H9 (cell line): ENCODE measurements at regions not wholly inside any gene's neighbourhood (a gene's known extent, or its start where the extent isn't known, plus 50 kb on each side); places are given as distances from the start of the nearest gene placed in this dataset.

Source experiments
- DNase-seq: peaks from one replicate; pipeline ENCODE4 v3.0.0-alpha.2; 2017
- H2AFZ ChIP-seq: one replicate; pipeline ENCODE4 v1.6.1; 2013; ENCODE audit warnings: mild to moderate bottlenecking, low read length, control low read depth, moderate library complexity
- H2AK5ac ChIP-seq: 2 replicates; pipeline ENCODE4 v1.6.1; 2013; ENCODE audit warnings: low read length, control low read depth, mixed read lengths; ENCODE audit not compliant: insufficient read length
- H2BK120ac ChIP-seq: one replicate; pipeline ENCODE4 v1.6.1; 2013; ENCODE audit warnings: low read depth, mild to moderate bottlenecking, low read length, control low read depth, inconsistent platforms; ENCODE audit not compliant: poor library complexity, severe bottlenecking
- H2BK12ac ChIP-seq: 2 replicates; pipeline ENCODE4 v1.6.1; 2013; ENCODE audit warnings: low read length, control low read depth, mixed read lengths, low read depth; ENCODE audit not compliant: insufficient read length
- H2BK15ac ChIP-seq: 2 replicates; pipeline ENCODE4 v1.6.1; 2013; ENCODE audit warnings: low read depth, low read length, control low read depth
- H2BK20ac ChIP-seq: one replicate; pipeline ENCODE4 v1.6.1; 2013; ENCODE audit warnings: low read depth, mild to moderate bottlenecking, low read length, control low read depth, inconsistent platforms; ENCODE audit not compliant: poor library complexity, severe bottlenecking
- H2BK5ac ChIP-seq: 2 replicates; pipeline ENCODE4 v1.6.1; 2013; ENCODE audit warnings: low read length, control low read depth, mixed read lengths; ENCODE audit not compliant: insufficient read length
- H3K14ac ChIP-seq: 2 replicates; pipeline ENCODE4 v1.6.1; 2013; ENCODE audit warnings: low read length, control low read depth; ENCODE audit not compliant: insufficient read depth
- H3K18ac ChIP-seq: 2 replicates; pipeline ENCODE4 v1.6.1; 2013; ENCODE audit warnings: low read depth, mild to moderate bottlenecking, mixed read lengths, low read length, control low read depth; ENCODE audit not compliant: insufficient read length
- H3K23ac ChIP-seq: 2 replicates; pipeline ENCODE4 v1.6.1; 2013; ENCODE audit warnings: low read length, control low read depth, mixed read lengths, low read depth; ENCODE audit not compliant: insufficient read length
- H3K23me2 ChIP-seq: 2 replicates; pipeline ENCODE4 v1.6.1; 2013; ENCODE audit warnings: low read depth, mild to moderate bottlenecking, mixed read lengths, low read length, control low read depth; ENCODE audit not compliant: insufficient read length, poor library complexity, severe bottlenecking
- H3K27ac ChIP-seq: 2 replicates; pipeline ENCODE4 v1.5.1; 2013; ENCODE audit warnings: low read length, control low read depth, mixed read lengths, low read depth; ENCODE audit not compliant: insufficient read length
- H3K27me3 ChIP-seq: 2 replicates; pipeline ENCODE4 v1.6.1; 2013; ENCODE audit warnings: low read length, control low read depth, inconsistent platforms; ENCODE audit not compliant: insufficient read depth
- H3K4ac ChIP-seq: 2 replicates; pipeline ENCODE4 v1.6.1; 2013; ENCODE audit warnings: low read depth, mild to moderate bottlenecking, control low read depth, inconsistent platforms, low read length, moderate library complexity
- H3K4me1 ChIP-seq: 2 replicates; pipeline ENCODE4 v1.6.1; 2013; ENCODE audit warnings: low read length, control low read depth, inconsistent platforms; ENCODE audit not compliant: insufficient read depth
- H3K4me2 ChIP-seq: 2 replicates; pipeline ENCODE4 v1.6.1; 2013; ENCODE audit warnings: low read length, control low read depth, mixed read lengths; ENCODE audit not compliant: insufficient read length, insufficient read depth
- H3K56ac ChIP-seq: 2 replicates; pipeline ENCODE4 v1.6.1; 2013; ENCODE audit warnings: low read depth, mild to moderate bottlenecking, mixed read lengths, low read length, control low read depth; ENCODE audit not compliant: insufficient read length
- H3K79me1 ChIP-seq: 2 replicates; pipeline ENCODE4 v1.6.1; 2013; ENCODE audit warnings: low read depth, mild to moderate bottlenecking, moderate library complexity, low read length, control low read depth, inconsistent platforms; ENCODE audit not compliant: insufficient read depth, poor library complexity, severe bottlenecking
- H3K79me2 ChIP-seq: 2 replicates; pipeline ENCODE4 v1.6.1; 2013; ENCODE audit warnings: low read length, control low read depth, inconsistent platforms; ENCODE audit not compliant: insufficient read depth
- H3K9ac ChIP-seq: 2 replicates; pipeline ENCODE4 v1.6.1; 2013; ENCODE audit warnings: low read length, control low read depth, mixed read lengths; ENCODE audit not compliant: insufficient read length; ENCODE audit errors: extremely low read depth
- H3K9me3 ChIP-seq: one replicate; pipeline ENCODE4 v1.6.1; 2013; ENCODE audit warnings: low read depth, low read length, inconsistent platforms; ENCODE audit not compliant: control insufficient read depth
- H3T11ph ChIP-seq: one replicate; pipeline ENCODE4 v1.6.1; 2013; ENCODE audit warnings: mild to moderate bottlenecking, low read length, control low read depth, inconsistent platforms
- H4K20me1 ChIP-seq: one replicate; pipeline ENCODE4 v1.6.1; 2013; ENCODE audit not compliant: control insufficient read depth, insufficient read length, insufficient read depth
- H4K5ac ChIP-seq: 2 replicates; pipeline ENCODE4 v1.6.1; 2013; ENCODE audit warnings: low read depth, mild to moderate bottlenecking, mixed read lengths, low read length, control low read depth; ENCODE audit not compliant: insufficient read length
- H4K8ac ChIP-seq: replicated peaks from 2 replicates; pipeline ENCODE4 v1.6.1; 2013; ENCODE audit warnings: low read length, control low read depth, mixed read lengths, low read depth; ENCODE audit not compliant: insufficient read length
- H4K91ac ChIP-seq: 2 replicates; pipeline ENCODE4 v1.6.1; 2013; ENCODE audit warnings: low read depth, mild to moderate bottlenecking, moderate library complexity, mixed read lengths, low read length, control low read depth; ENCODE audit not compliant: insufficient read length
- H3K27ac Mint-ChIP-seq, 3 experiments: 2 replicates in 2 of 3; 3 replicates in 1 of 3; pipeline ENCODE4 v1.8.0; 2020 to 2021; ENCODE audit warnings: mixed read lengths in 3 of 3, mild to moderate bottlenecking in 1 of 3, moderate library complexity in 1 of 3
- H3K27me3 Mint-ChIP-seq: 2 replicates; pipeline ENCODE4 v1.8.0; 2021; ENCODE audit warnings: low read depth, mild to moderate bottlenecking, moderate library complexity, mixed read lengths
- H3K36me3 Mint-ChIP-seq, 3 experiments: 2 replicates in 2 of 3; 3 replicates in 1 of 3; pipeline ENCODE4 v1.8.0; 2020 to 2021; ENCODE audit warnings: low read depth in 3 of 3, mixed read lengths in 3 of 3; ENCODE audit not compliant: insufficient read depth in 1 of 3
- H3K4me1 Mint-ChIP-seq, 2 experiments: 2 replicates each; pipeline ENCODE4 v1.8.0; 2020; ENCODE audit warnings: mixed read lengths in 2 of 2
- H3K4me3 Mint-ChIP-seq, 2 experiments: 2 replicates in 1 of 2; 3 replicates in 1 of 2; pipeline ENCODE4 v1.8.0; 2020 to 2021; ENCODE audit warnings: mild to moderate bottlenecking in 2 of 2, mixed read lengths in 2 of 2, moderate library complexity in 1 of 2
- H3K9me3 Mint-ChIP-seq, 2 experiments: 2 replicates in 1 of 2; 3 replicates in 1 of 2; pipeline ENCODE4 v1.8.0; 2020; ENCODE audit warnings: mild to moderate bottlenecking in 2 of 2, mixed read lengths in 2 of 2, moderate library complexity in 1 of 2
- WGBS: extraction: QIAGEN DNeasy Blood & Tissue Kit; methylation state at CpG from one replicate; pipeline ENCODE4 v1.1.7; 2013; ENCODE audit warnings: missing lambda C conversion rate, low lambda C conversion rate, mixed read lengths; ENCODE audit not compliant: insufficient read length; ENCODE audit errors: extremely low coverage; 5-methylcytosine and 5-hydroxymethylcytosine counted together
- TF ChIP-seq, protein P1 (sequence below): fragments of 200-600 bp; sonication (generic); conservative IDR thresholded peaks from 3 replicates; pipeline ENCODE4 v1.8.0; 2021; ENCODE audit warnings: antibody characterized with exemption, mild to moderate bottlenecking

DNA sequence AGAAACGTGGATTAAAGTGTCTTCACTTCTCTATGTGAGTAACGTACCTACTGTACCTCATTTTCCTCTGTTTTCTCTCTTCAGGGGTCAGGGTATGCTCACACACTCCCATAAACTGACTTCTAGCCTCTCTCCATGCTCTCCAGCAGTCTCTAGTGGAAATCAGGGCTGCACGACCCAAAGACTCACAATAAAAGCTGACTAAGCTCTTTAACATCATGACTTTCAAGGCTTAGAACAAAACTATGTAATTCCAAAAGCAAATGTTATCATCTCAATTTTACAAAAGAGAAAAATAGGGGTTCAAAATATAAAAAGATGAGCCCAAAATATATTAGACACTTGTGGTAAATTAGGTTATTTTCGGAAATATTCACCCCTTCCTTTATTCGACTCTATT is 62.5 kb upstream of the KRTAP11-1 start:
- no CpG with 5 or more reads among the region's 5 CpGs for WGBS
- no peaks in the 10 kb centered on the region for H3K36me3 Mint-ChIP-seq
- H3T11ph ChIP-seq = no peak overlapping the region

More for the DNA sequence above, 62.5 kb upstream of the KRTAP11-1 start:
- Mint-ChIP-seq H3K4me1 (no peaks in the 10 kb centered on the region), H3K9me3 (no peaks in the 10 kb centered on the region), H3K4me3 (no peak overlapping the region; a peak in 1 of 5 replicates), H3K27me3 (no peaks in the 10 kb centered on the region), H3K27ac (peak overlapping the region in 1 of 3 experiments; percentile 41; a peak in 1 of 7 replicates)
- no peak overlapping the region for H2BK20ac ChIP-seq
- H3K23me2 ChIP-seq = no peaks in the 10 kb centered on the region
- H4K20me1 ChIP-seq = no peaks in the 10 kb centered on the region
- H3K79me1 ChIP-seq = no peaks in the 10 kb centered on the region
- no peak overlapping the region for H2AFZ ChIP-seq
- H3K9ac ChIP-seq = no peak overlapping the region
- no peak overlapping the region for H3K23ac ChIP-seq
- no peak overlapping the region for H3K4me2 ChIP-seq
- no peak overlapping the region for H3K56ac ChIP-seq
- no peak overlapping the region for H2BK12ac ChIP-seq
- no peak overlapping the region for H4K91ac ChIP-seq
- no peak overlapping the region for H3K4ac ChIP-seq
- H2BK5ac ChIP-seq = no peak overlapping the region
- H2BK15ac ChIP-seq = no peak overlapping the region
- H3K9me3 ChIP-seq = no peaks in the 10 kb centered on the region
- no peak overlapping the region for H4K8ac ChIP-seq
- H3K14ac ChIP-seq = no peak overlapping the region
- no peak overlapping the region for H4K5ac ChIP-seq
- TF ChIP-seq, protein P1, sequence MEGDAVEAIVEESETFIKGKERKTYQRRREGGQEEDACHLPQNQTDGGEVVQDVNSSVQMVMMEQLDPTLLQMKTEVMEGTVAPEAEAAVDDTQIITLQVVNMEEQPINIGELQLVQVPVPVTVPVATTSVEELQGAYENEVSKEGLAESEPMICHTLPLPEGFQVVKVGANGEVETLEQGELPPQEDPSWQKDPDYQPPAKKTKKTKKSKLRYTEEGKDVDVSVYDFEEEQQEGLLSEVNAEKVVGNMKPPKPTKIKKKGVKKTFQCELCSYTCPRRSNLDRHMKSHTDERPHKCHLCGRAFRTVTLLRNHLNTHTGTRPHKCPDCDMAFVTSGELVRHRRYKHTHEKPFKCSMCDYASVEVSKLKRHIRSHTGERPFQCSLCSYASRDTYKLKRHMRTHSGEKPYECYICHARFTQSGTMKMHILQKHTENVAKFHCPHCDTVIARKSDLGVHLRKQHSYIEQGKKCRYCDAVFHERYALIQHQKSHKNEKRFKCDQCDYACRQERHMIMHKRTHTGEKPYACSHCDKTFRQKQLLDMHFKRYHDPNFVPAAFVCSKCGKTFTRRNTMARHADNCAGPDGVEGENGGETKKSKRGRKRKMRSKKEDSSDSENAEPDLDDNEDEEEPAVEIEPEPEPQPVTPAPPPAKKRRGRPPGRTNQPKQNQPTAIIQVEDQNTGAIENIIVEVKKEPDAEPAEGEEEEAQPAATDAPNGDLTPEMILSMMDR = no peak
- H2BK120ac ChIP-seq = no peak overlapping the region
- H3K27ac ChIP-seq = no peak overlapping the region
- H2AK5ac ChIP-seq = no peak overlapping the region
- no peaks in the 10 kb centered on the region for H3K4me1 ChIP-seq
- no peak overlapping the region for H3K18ac ChIP-seq
- H3K27me3 ChIP-seq = no peaks in the 10 kb centered on the region
- no peak for DNase-seq
- no peaks in the 10 kb centered on the region for H3K79me2 ChIP-seq
